ENCODE measurements at regions not wholly inside any gene's neighbourhood (a gene's known extent, or its start where the extent isn't known, plus 50 kb on each side); places are given as distances from the start of the nearest gene placed in this dataset.

DNA sequence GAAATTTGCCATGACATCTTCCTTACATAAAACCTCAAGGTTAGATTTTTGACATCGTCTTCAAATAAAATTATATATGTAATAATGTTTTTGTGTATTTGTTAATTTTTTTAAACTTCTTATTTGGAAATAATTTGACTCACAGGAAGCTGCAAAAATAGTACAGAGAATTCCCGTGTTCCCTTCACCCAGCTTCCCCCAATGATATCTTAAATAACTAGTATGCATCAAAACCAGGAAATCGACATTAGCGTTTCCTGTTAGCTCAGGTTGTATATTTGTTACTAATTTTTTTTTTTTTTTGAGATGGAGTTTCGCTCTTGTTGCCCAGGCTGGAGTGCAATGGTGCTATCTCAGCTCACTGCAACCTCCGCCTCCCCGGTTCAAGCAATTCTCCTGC is 86.3 kb upstream of the SPRY4 start:
- TF ChIP-seq, protein P1, sequence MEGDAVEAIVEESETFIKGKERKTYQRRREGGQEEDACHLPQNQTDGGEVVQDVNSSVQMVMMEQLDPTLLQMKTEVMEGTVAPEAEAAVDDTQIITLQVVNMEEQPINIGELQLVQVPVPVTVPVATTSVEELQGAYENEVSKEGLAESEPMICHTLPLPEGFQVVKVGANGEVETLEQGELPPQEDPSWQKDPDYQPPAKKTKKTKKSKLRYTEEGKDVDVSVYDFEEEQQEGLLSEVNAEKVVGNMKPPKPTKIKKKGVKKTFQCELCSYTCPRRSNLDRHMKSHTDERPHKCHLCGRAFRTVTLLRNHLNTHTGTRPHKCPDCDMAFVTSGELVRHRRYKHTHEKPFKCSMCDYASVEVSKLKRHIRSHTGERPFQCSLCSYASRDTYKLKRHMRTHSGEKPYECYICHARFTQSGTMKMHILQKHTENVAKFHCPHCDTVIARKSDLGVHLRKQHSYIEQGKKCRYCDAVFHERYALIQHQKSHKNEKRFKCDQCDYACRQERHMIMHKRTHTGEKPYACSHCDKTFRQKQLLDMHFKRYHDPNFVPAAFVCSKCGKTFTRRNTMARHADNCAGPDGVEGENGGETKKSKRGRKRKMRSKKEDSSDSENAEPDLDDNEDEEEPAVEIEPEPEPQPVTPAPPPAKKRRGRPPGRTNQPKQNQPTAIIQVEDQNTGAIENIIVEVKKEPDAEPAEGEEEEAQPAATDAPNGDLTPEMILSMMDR (conservative IDR thresholded peaks at IDR 0.05) = no peak
- no peak for TF ChIP-seq EZH2 (IDR thresholded peaks at IDR 0.05; ENCODE audit: low read depth)

All from PC-9 (cell line).